ENCODE measurements at regions not wholly inside any gene's neighbourhood (a gene's known extent, or its start where the extent isn't known, plus 50 kb on each side); places are given as distances from the start of the nearest gene placed in this dataset.
"Not testable (repeated sequence)": the region's sequence is repeated elsewhere in the genome, so short reads cannot be mapped to it uniquely, and the experiment has no call there.

GRCh38 chr2:52518678-52519077 is 1248.9 kb upstream of the CHAC2 start:
- no peak for DNase-seq

- no peak for DNase-seq
These were observed 1254.8 kb upstream of the CHAC2 start for GRCh38 chr2:52512760-52513159.

GRCh38 chr2:52510432-52510831 is 1257.2 kb upstream of the CHAC2 start:
- no peak for DNase-seq

GRCh38 chr2:52502476-52502860 is 1265.1 kb upstream of the CHAC2 start:
- DNase-seq: no peak

GRCh38 chr2:52501715-52502475 is 1265.7 kb upstream of the CHAC2 start:
- DNase-seq: no peak

GRCh38 chr2:52500561-52500960 is 1267.0 kb upstream of the CHAC2 start:
- no peak for DNase-seq

GRCh38 chr2:52498077-52498750 is 1269.4 kb upstream of the CHAC2 start:
- no peak for DNase-seq

- no peak for DNase-seq
These were observed 1271.8 kb upstream of the CHAC2 start for GRCh38 chr2:52495816-52496215.

GRCh38 chr2:52477166-52477565 is 1290.4 kb upstream of the CHAC2 start:
- no peak for DNase-seq

GRCh38 chr2:52475590-52475989 is 1292.0 kb upstream of the CHAC2 start:
- DNase-seq: no peak

- no peak for DNase-seq
These were observed 1293.5 kb upstream of the CHAC2 start for GRCh38 chr2:52474091-52474490.

- DNase-seq: no peak
These were observed 1294.1 kb upstream of the CHAC2 start for GRCh38 chr2:52473526-52473925.

- not testable (repeated sequence) for DNase-seq
These were observed 1297.1 kb upstream of the CHAC2 start for GRCh38 chr2:52470457-52470856.

- DNase-seq: no peak
These were observed 1300.4 kb upstream of the CHAC2 start for GRCh38 chr2:52467189-52467588.

GRCh38 chr2:52465287-52465686 is 1302.3 kb upstream of the CHAC2 start:
- DNase-seq: no peak

- DNase-seq: no peak
These were observed 1304.1 kb upstream of the CHAC2 start for GRCh38 chr2:52463457-52463856.

- DNase-seq: no peak
These were observed 1310.8 kb upstream of the CHAC2 start for GRCh38 chr2:52456561-52457377.

GRCh38 chr2:52454962-52455361 is 1312.6 kb upstream of the CHAC2 start:
- DNase-seq: no peak

GRCh38 chr2:52452201-52452600 is 1315.4 kb upstream of the CHAC2 start:
- DNase-seq: no peak

- DNase-seq: no peak
These were observed 1321.9 kb upstream of the CHAC2 start for GRCh38 chr2:52445686-52446085.

- no peak for DNase-seq
These were observed 1336.2 kb upstream of the CHAC2 start for GRCh38 chr2:52431352-52431760.

GRCh38 chr2:52429740-52430139 is 1337.9 kb upstream of the CHAC2 start:
- DNase-seq: no peak

- DNase-seq: no peak
These were observed 1338.4 kb upstream of the CHAC2 start for GRCh38 chr2:52429171-52429570.

- DNase-seq: no peak
These were observed 1339.4 kb upstream of the CHAC2 start for GRCh38 chr2:52428224-52428623.
